K562 (cell line): ENCODE measurements at regions not wholly inside any gene's neighbourhood (a gene's known extent, or its start where the extent isn't known, plus 50 kb on each side); places are given as distances from the start of the nearest gene placed in this dataset.

Experiments used
- ATAC-seq: fragments of 200-7000 bp; cut with Tn5 transposase; 3 replicates; pipeline ENCODE4 v1.9.1; 2020; ENCODE audit warnings: moderate library complexity
- BruUV-seq: library from RNA; stranded (reverse); fragments of 400-500 nt; replicated peaks from 2 replicates; lab custom pipeline; 2021; lab: Mats Ljungman, UMichigan
- CTCF ChIA-PET: fragments of 300-600 bp; formaldehyde crosslinking; extraction: SDS; loops from one replicate; lab custom pipeline; 2021; ENCODE audit warnings: low intra/inter-chr PET ratio; lab: Yijun Ruan, JAX
- POLR2A ChIA-PET: fragments of 300-600, 350-650 bp; sonication (Branson Sonifier 250); formaldehyde crosslinking; extraction: SDS; loops from one replicate; lab custom pipeline; 2021; ENCODE audit warnings: antibody characterized with exemption, inconsistent platforms; lab: Yijun Ruan, JAX
- DNase-seq, 4 experiments: peaks; one replicate each; pipeline versions ENCODE4 v3.0.0 to v3.0.0-alpha.2; 2011 to 2018; ENCODE audit warnings: low spot score in 3 of 4, mixed read lengths in 3 of 4; ENCODE audit errors: extremely low read depth in 1 of 4
- FAIRE-seq: peaks from 2 replicates; lab custom pipeline; 2011; peaks lifted over from hg19 to GRCh38; lab: Jason Lieb, UNC
- H2AFZ ChIP-seq: 2 replicates; pipeline ENCODE4 v1.6.0; 2011; ENCODE audit warnings: low read depth, low read length, control low read depth, inconsistent platforms
- H3K27ac ChIP-seq: fragments of 200-600 bp; 3 replicates; pipeline ENCODE4 v1.8.0; 2011; ENCODE audit warnings: low read depth, mild to moderate bottlenecking, control low read depth, inconsistent platforms, low read length, moderate library complexity, mixed read lengths; ENCODE audit errors: extremely low read depth
- H3K27me3 ChIP-seq, 2 experiments: fragments of 300-600 bp in 1 of 2; 2 replicates in 1 of 2; 3 replicates in 1 of 2; pipeline versions ENCODE4 v1.6.0 to v1.8.0; 2011; ENCODE audit warnings: inconsistent platforms in 2 of 2, low read length in 2 of 2, mild to moderate bottlenecking in 1 of 2, mixed read lengths in 1 of 2, moderate library complexity in 1 of 2; ENCODE audit not compliant: control insufficient read depth in 2 of 2, insufficient read depth in 2 of 2
- H3K36me3 ChIP-seq: fragments of 300-600 bp; 3 replicates; pipeline ENCODE4 v1.8.0; 2011; ENCODE audit warnings: mild to moderate bottlenecking, low read length, inconsistent platforms; ENCODE audit not compliant: control insufficient read depth, insufficient read depth
- H3K4me1 ChIP-seq, 2 experiments: fragments of 200-600 bp in 1 of 2; replicated peaks in 1 of 2; 2 replicates in 1 of 2; 3 replicates in 1 of 2; pipeline versions ENCODE4 v1.5.1 to v1.8.0; 2011; ENCODE audit warnings: inconsistent platforms in 2 of 2, low read length in 2 of 2, mild to moderate bottlenecking in 1 of 2, mixed read lengths in 1 of 2, moderate library complexity in 1 of 2; ENCODE audit not compliant: control insufficient read depth in 2 of 2, insufficient read depth in 2 of 2
- H3K4me2 ChIP-seq: 2 replicates; pipeline ENCODE4 v1.6.1; 2011; ENCODE audit warnings: low read length, control low read depth, inconsistent platforms, mixed read lengths; ENCODE audit not compliant: insufficient read depth
- H3K4me3 ChIP-seq: fragments of 200-600 bp; sonication (generic), shearing (Covaris generic); 2 replicates; pipeline ENCODE4 v1.5.1; 2016; ENCODE audit warnings: control low read depth, inconsistent platforms
- H3K79me2 ChIP-seq: fragments of 200-600 bp; 3 replicates; pipeline ENCODE4 v1.8.0; 2011; ENCODE audit warnings: low read length, inconsistent platforms; ENCODE audit not compliant: control insufficient read depth, insufficient read depth
- H3K9ac ChIP-seq, 2 experiments: 2 replicates each; pipeline versions ENCODE4 v1.6.0 to v1.6.1; 2011; ENCODE audit warnings: low read depth in 2 of 2, low read length in 2 of 2, control low read depth in 1 of 2, inconsistent platforms in 1 of 2, mild to moderate bottlenecking in 1 of 2, mixed read lengths in 1 of 2; ENCODE audit not compliant: insufficient read depth in 1 of 2
- H3K9me1 ChIP-seq: one replicate; pipeline ENCODE4 v1.6.0; 2011; ENCODE audit warnings: inconsistent platforms, mild to moderate bottlenecking, low read length, moderate library complexity; ENCODE audit not compliant: control insufficient read depth, insufficient read depth
- H3K9me3 ChIP-seq: replicated peaks from 2 replicates; pipeline ENCODE4 v1.5.1; 2011; ENCODE audit warnings: low read depth, low read length, inconsistent platforms; ENCODE audit not compliant: control insufficient read depth, insufficient read depth
- H4K20me1 ChIP-seq: replicated peaks from 2 replicates; pipeline ENCODE4 v1.6.1; 2011; ENCODE audit warnings: low read length, inconsistent platforms, mixed read lengths; ENCODE audit not compliant: control insufficient read depth, insufficient read depth
- CHCHD3 ChIP-seq: fragments of 250-450 bp; sonication (Bioruptor Pico); IDR thresholded peaks from 2 replicates; pipeline ENCODE4 v2.1.2; 2022; ENCODE audit warnings: mild to moderate bottlenecking
- GTF2A2 ChIP-seq: IDR thresholded peaks from 2 replicates; pipeline ENCODE4 v1.6.1; 2016; ENCODE audit warnings: mild to moderate bottlenecking, missing genetic modification characterization, missing compliant biosample characterization
- GTF2F1 ChIP-seq: IDR thresholded peaks from 2 replicates; pipeline ENCODE4 v1.6.1; 2011; ENCODE audit warnings: low read depth, low read length, improper control_type of control experiment
- HDAC2 ChIP-seq: fragments of 450-650 bp; IDR thresholded peaks from 2 replicates; pipeline ENCODE4 v1.6.1; 2016; ENCODE audit warnings: mild to moderate bottlenecking
- HINFP ChIP-seq: fragments of 450-650 bp; conservative IDR thresholded peaks from 2 replicates; pipeline ENCODE4 v1.6.1; 2016; ENCODE audit warnings: missing genetic modification characterization, low read depth, mild to moderate bottlenecking, control low read depth, missing compliant biosample characterization
- KDM1A ChIP-seq, 2 experiments: fragments of 450-650 bp; IDR thresholded peaks; 2 replicates each; pipeline ENCODE4 v1.6.1; 2016; ENCODE audit warnings: mild to moderate bottlenecking in 2 of 2
- KLF16 ChIP-seq: IDR thresholded peaks from 2 replicates; pipeline ENCODE4 v1.6.1; 2016; ENCODE audit warnings: antibody characterized with exemption
- LCOR ChIP-seq: sonication (generic); formaldehyde crosslinking; IDR thresholded peaks from 2 replicates; pipeline ENCODE4 v1.8.0; 2022; ENCODE audit warnings: mild to moderate bottlenecking, missing genetic modification reagents
- PML ChIP-seq: IDR thresholded peaks from 2 replicates; pipeline ENCODE4 v1.6.1; 2012; ENCODE audit warnings: low read length, inconsistent platforms
- PTBP1 ChIP-seq: fragments of 200-400 bp; formaldehyde crosslinking; IDR thresholded peaks from 2 replicates; pipeline ENCODE4 v1.6.1; 2017; ENCODE audit warnings: low read depth, low read length
- RFX7 ChIP-seq: fragments of 250-450 bp; sonication (Bioruptor Pico); IDR thresholded peaks from 2 replicates; pipeline ENCODE4 v1.5.1; 2021; ENCODE audit warnings: mild to moderate bottlenecking
- TBL1XR1 ChIP-seq, 2 experiments: IDR thresholded peaks; 2 replicates each; pipeline ENCODE4 v1.6.1; 2012; ENCODE audit warnings: improper control_type of control experiment in 2 of 2, low read length in 2 of 2, mild to moderate bottlenecking in 1 of 2
- U2AF2 ChIP-seq: fragments of 200-400 bp; formaldehyde crosslinking; optimal IDR thresholded peaks from 2 replicates; pipeline ENCODE3; 2017; ENCODE audit warnings: low read depth, mild to moderate bottlenecking, low read length
- ZC3H8 ChIP-seq: fragments of 450-650 bp; IDR thresholded peaks from 2 replicates; pipeline ENCODE4 v1.6.1; 2017
- ZNF12 ChIP-seq: sonication (generic); formaldehyde crosslinking; IDR thresholded peaks from 2 replicates; pipeline ENCODE4 v1.4.0; 2020; ENCODE audit warnings: mild to moderate bottlenecking, missing genetic modification reagents
- ZNF133 ChIP-seq: fragments of 250-450 bp; sonication (Bioruptor Pico); IDR thresholded peaks from 2 replicates; pipeline ENCODE4 v1.4.0; 2020; ENCODE audit warnings: mild to moderate bottlenecking
- WGBS: fragments of 100-300 bp; shearing (Covaris generic); methylation state at CpG from one replicate; pipeline ENCODE4 v1.1.6; 2016; ENCODE audit warnings: low coverage, mixed read lengths; ENCODE audit not compliant: insufficient coverage; ENCODE audit errors: missing lambda C conversion rate; 5-methylcytosine and 5-hydroxymethylcytosine counted together
- in situ Hi-C: fragments of 300-500 bp; cut with MboI; formaldehyde crosslinking; loops from 4 replicates; pipeline ENCODE4 v1.15.0; 2018; ENCODE audit warnings: inconsistent platforms, mixed read lengths
- intact Hi-C: fragments of 100-400 bp; cut with micrococcal nuclease; formaldehyde crosslinking; loops from 2 replicates; pipeline ENCODE4 v1.14.2; 2022

DNA sequence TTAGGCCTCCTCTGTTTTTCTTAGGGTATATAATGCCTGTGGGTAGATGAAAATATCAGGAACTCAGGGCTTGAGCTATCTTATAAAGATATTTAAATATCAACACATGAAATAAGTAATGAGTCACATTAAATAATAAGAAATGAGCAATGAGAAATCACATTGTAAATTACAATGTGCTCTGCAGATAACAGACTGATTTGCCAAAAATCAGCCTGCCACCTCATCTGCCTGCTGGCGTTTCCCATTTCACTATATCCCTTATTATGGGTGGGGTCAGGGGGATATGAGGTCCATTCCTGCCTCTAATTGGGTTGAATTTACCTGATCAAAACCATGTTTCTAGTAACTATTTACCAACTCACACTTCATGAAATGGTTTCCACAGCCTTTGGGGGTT is 335.2 kb downstream of the CDC5L start:
- H4K20me1 ChIP-seq: no peaks in the 10 kb centered on the region
- H2AFZ ChIP-seq: no peak overlapping the region
- DNase-seq: no peak
- in situ Hi-C loops: no loop called here
- no peaks in the 10 kb centered on the region for H3K36me3 ChIP-seq
- no peak overlapping the region for H3K4me2 ChIP-seq
- peaks cover 0 to 3% of the 10 kb centered on the region in 2 experiments; a peak in 2 of 5 replicates for H3K4me1 ChIP-seq
- CTCF ChIA-PET: interaction anchor here (1.1 kb wide), 1 partner anchor 67 kb away, joined by 4 read pairs; no protein-coding TSS in a partner anchor
- TF ChIP-seq GTF2A2 (tag): no peak
- TF ChIP-seq, all 486 proteins: peak for 0
- Histone ChIP-seq H3K27me3 (peaks cover 19 to 21% of the 10 kb centered on the region in 2 experiments), H3K9me3 (no peaks in the 10 kb centered on the region), H3K4me3 (no peak overlapping the region), H3K9ac (no peak overlapping the region), H3K79me2 (no peaks in the 10 kb centered on the region), H3K9me1 (no peaks in the 10 kb centered on the region), H3K27ac (no peak overlapping the region)
- FAIRE-seq (no peak), ATAC-seq (no peak)
- no TSS peak for BruUV-seq
- intact Hi-C loops: no loop called here
- POLR2A ChIA-PET: no interaction called here
- WGBS: 5% methylated on average over 1 of the region's 1 CpG

DNA sequence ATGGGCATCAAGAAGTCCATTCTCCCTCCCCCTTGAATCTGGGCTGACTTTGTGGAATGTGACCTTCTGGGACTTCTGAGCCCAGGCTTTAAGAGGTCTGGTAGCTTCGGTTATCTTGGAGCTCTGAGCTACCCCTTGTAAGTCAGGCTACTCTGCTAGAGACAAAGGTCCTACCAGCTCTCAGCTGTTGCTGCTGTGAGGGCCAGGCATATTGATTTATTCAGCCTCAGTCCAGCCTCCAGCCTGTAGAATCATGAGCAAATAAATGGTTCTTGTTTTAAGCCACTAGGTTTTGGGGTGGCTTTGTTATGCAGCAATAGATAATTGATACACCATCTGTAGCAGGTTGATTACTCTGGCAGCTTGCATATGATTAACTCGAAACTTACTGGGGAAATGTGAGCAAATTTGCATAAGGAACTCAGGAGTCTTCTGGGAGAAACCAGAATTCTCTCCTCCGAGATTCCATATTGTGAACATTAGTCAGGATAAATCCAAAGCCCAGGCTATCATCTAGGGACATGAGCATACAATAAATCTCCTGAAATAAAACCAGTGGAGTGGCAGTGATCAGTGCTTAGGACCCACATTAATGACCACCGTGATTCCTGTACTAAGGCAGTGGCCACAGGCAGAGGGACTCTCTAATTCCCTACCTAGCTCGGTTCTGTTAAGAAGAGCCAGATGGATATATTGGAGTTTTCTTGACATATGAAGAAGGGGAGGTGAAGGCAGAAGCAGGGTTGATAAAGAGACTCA is 336.1 kb downstream of the CDC5L start:
- Histone ChIP-seq H3K9me3 (no peaks in the 10 kb centered on the region), H3K4me2 (no peak overlapping the region), H3K4me3 (no peak overlapping the region), H3K9ac (no peak overlapping the region), H2AFZ (no peak overlapping the region), H3K27me3 (peaks cover 27 to 28% of the 10 kb centered on the region in 2 experiments), H3K4me1 (peaks cover 0 to 5% of the 10 kb centered on the region in 2 experiments; a peak in 2 of 5 replicates), H3K36me3 (no peaks in the 10 kb centered on the region), H4K20me1 (no peaks in the 10 kb centered on the region), H3K79me2 (no peaks in the 10 kb centered on the region), H3K9me1 (no peaks in the 10 kb centered on the region), H3K27ac (no peak overlapping the region)
- CTCF ChIA-PET: no interaction called here
- in situ Hi-C loops (no loop called here), intact Hi-C loops (no loop called here)
- ATAC-seq (no peak), FAIRE-seq (no peak), DNase-seq (no peak)
- no TSS peak for BruUV-seq
- POLR2A ChIA-PET: no interaction called here
- 0% methylated on average over 5 of the region's 5 CpGs for WGBS
- no peak for TF ChIP-seq TBL1XR1 (IDR thresholded peaks at IDR 0.05; ENCODE audit: low read length in 2 of 2)
- TF ChIP-seq GTF2F1: no peak
- TF ChIP-seq RFX7 (CRISPR knock-in tag): no peak
- TF ChIP-seq KDM1A (IDR thresholded peaks at IDR 0.05): no peak
- no peak for TF ChIP-seq ZC3H8
- TF ChIP-seq PTBP1: no peak
- no peak for TF ChIP-seq KLF16
- no peak for TF ChIP-seq HDAC2
- TF ChIP-seq U2AF2: no peak
- TF ChIP-seq LCOR (CRISPR knock-in tag): no peak
- no peak for TF ChIP-seq HINFP (tag)
- TF ChIP-seq ZNF133 (CRISPR knock-in tag): no peak
- no peak for TF ChIP-seq CHCHD3 (CRISPR knock-in tag)
- TF ChIP-seq ZNF12 (CRISPR knock-in tag): no peak
- TF ChIP-seq PML: no peak
